ENCODE measurements at regions not wholly inside any gene's neighbourhood (a gene's known extent, or its start where the extent isn't known, plus 50 kb on each side); places are given as distances from the start of the nearest gene placed in this dataset.
A peak's percentile ranks its signal among the peaks of the same experiment; 100 is the strongest.

- DNase-seq (ENCODE audit: low read depth in 2 of 2), result no peak
- H3K4me3 ChIP-seq (replicated peaks in 1 of 2; ENCODE audit: low read depth in 2 of 2, low read length in 2 of 2), result no peak overlapping the region
- no peak for TF ChIP-seq CTCF (IDR thresholded peaks at IDR 0.05; ENCODE audit: low read depth, low read length)
Observed at GRCh38 chr13:22979952-22980351, 200.8 kb upstream of the SGCG start.

GRCh38 chr13:22980936-22981335 lies 199.8 kb upstream of the SGCG start:
- no peak for DNase-seq (ENCODE audit: low read depth in 2 of 2)
- H3K4me3 ChIP-seq (replicated peaks in 1 of 2; ENCODE audit: low read depth in 2 of 2, low read length in 2 of 2), result no peak overlapping the region
- TF ChIP-seq CTCF (IDR thresholded peaks at IDR 0.05; ENCODE audit: low read depth, low read length), result no peak

- no peak overlapping the region for H3K4me3 ChIP-seq (replicated peaks in 1 of 2; ENCODE audit: low read depth in 2 of 2, low read length in 2 of 2)
- no peak for DNase-seq (ENCODE audit: low read depth in 2 of 2)
- TF ChIP-seq CTCF (IDR thresholded peaks at IDR 0.05; ENCODE audit: low read depth, low read length), result no peak
Observed at GRCh38 chr13:22993148-22993547, 187.6 kb upstream of the SGCG start.

- TF ChIP-seq CTCF (IDR thresholded peaks at IDR 0.05; ENCODE audit: low read depth, low read length), result no peak
Observed at GRCh38 chr13:23003446-23003845, 177.3 kb upstream of the SGCG start.

GRCh38 chr13:23007426-23007825 lies 173.4 kb upstream of the SGCG start:
- H3K4me3 ChIP-seq (replicated peaks in 1 of 2; ENCODE audit: low read depth in 2 of 2, low read length in 2 of 2), result no peak overlapping the region
- no peak for TF ChIP-seq CTCF (IDR thresholded peaks at IDR 0.05; ENCODE audit: low read depth, low read length)
- no peak for DNase-seq (ENCODE audit: low read depth in 2 of 2)

More at GRCh38 chr13:23003446-23003845, 177.3 kb upstream of the SGCG start:
- DNase-seq (ENCODE audit: low read depth in 2 of 2), result no peak
- no peak overlapping the region for H3K4me3 ChIP-seq (replicated peaks in 1 of 2; ENCODE audit: low read depth in 2 of 2, low read length in 2 of 2)

- TF ChIP-seq CTCF (IDR thresholded peaks at IDR 0.05; ENCODE audit: low read depth, low read length), result no peak
- DNase-seq (ENCODE audit: low read depth in 2 of 2), result no peak
- no peak overlapping the region for H3K4me3 ChIP-seq (replicated peaks in 1 of 2; ENCODE audit: low read depth in 2 of 2, low read length in 2 of 2)
Observed at GRCh38 chr13:23018143-23018542, 162.6 kb upstream of the SGCG start.

- peak; percentile 79 for TF ChIP-seq CTCF (IDR thresholded peaks at IDR 0.05; ENCODE audit: low read depth, low read length)
- DNase-seq (ENCODE audit: low read depth in 2 of 2), result peak; percentile 67 to 68
- H3K4me3 ChIP-seq (replicated peaks in 1 of 2; ENCODE audit: low read depth in 2 of 2, low read length in 2 of 2), result no peak overlapping the region
Observed at GRCh38 chr13:23020246-23020843, 160.4 kb upstream of the SGCG start.
